HG03139 (cell line): ENCODE measurements at regions not wholly inside any gene's neighbourhood (a gene's known extent, or its start where the extent isn't known, plus 50 kb on each side); places are given as distances from the start of the nearest gene placed in this dataset.

ENCODE experiments used
- ATAC-seq: cut with Tn5 transposase; IDR thresholded peaks from one replicate; pipeline ENCODE4 v1.9.1; 2021; ENCODE audit not compliant: unreplicated experiment

GRCh38 chr6:6704103-6705060 lies 115.9 kb downstream of the LY86 start:
- no peak for ATAC-seq

DNA sequence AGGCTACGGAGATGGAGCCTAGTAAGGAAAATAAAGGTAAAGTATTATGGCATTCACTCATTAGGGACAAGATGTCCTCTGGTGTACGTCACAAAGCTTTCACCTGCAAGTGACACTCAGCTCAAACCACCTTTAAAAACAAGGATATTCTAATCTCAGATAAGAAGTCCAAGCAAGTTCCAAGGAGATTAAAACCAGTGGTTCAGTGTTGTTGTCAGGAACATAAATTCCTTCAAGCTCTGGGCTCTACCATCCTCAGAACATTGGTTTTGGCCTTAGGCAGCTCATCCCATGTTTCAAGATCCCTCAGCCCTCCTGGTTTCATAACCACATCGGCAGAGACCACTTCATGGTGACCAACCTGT lies 116.5 kb downstream of the LY86 start:
- no peak for ATAC-seq

GRCh38 chr6:6705915-6706675 lies 117.6 kb downstream of the LY86 start:
- no peak for ATAC-seq

DNA sequence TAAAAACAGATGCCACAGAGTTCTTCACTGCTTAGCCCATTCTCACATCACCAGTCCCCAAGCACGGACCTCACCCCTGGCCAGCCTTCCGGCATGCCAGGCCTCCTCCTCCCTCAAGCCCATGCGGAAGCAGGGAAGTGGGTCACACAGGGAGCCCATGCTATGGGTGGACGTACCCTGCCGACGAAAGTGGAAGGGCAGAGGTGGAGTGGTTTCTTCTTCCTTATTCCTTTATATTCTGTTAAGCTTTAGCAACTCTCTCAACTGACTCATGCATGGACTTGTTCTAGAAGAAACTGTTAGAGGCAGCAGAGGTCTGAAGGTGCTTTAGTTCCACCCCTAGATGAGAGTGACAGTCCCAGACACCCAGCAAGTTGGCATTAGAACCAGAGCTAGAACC lies 118.6 kb downstream of the LY86 start:
- no peak for ATAC-seq

- ATAC-seq, result no peak
These were observed 120.6 kb downstream of the LY86 start for GRCh38 chr6:6709106-6709505.

DNA sequence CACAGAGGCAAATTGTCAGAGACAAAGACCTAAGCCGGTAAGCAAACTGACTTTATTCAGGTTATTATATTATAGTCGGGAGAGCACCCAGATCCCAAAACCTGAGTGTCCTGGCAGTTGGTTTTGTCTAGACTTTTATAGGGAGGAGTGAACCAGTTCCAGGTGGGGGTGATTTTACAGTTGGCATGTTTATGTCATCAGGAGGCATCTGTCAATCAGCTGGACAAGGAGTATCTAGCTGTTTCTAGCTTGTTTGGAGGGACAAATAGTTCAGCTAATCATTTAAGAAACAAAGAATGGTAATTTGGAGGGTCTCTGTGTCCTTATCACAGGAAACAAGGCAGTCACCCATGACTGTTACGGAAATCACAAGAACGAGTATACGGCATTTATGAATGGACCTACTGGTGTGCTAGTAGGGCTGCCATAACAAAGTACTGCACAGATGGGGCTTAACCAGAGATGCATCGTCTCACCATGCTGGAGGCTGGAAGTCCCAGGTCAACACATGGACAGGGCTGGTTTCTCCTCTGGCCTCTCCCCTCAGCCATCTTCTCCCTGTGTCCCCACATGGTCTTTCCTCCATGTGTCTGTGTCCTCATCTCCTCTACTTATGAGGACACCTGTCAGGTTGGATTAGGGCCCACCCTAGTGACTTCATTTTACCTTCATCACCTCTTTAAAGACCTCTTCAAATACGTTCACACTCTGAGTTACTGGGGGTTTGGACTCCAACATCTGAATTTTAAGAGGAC lies 122.7 kb downstream of the LY86 start:
- no peak for ATAC-seq

GRCh38 chr6:6711832-6712448 lies 123.4 kb downstream of the LY86 start:
- ATAC-seq, result no peak

DNA sequence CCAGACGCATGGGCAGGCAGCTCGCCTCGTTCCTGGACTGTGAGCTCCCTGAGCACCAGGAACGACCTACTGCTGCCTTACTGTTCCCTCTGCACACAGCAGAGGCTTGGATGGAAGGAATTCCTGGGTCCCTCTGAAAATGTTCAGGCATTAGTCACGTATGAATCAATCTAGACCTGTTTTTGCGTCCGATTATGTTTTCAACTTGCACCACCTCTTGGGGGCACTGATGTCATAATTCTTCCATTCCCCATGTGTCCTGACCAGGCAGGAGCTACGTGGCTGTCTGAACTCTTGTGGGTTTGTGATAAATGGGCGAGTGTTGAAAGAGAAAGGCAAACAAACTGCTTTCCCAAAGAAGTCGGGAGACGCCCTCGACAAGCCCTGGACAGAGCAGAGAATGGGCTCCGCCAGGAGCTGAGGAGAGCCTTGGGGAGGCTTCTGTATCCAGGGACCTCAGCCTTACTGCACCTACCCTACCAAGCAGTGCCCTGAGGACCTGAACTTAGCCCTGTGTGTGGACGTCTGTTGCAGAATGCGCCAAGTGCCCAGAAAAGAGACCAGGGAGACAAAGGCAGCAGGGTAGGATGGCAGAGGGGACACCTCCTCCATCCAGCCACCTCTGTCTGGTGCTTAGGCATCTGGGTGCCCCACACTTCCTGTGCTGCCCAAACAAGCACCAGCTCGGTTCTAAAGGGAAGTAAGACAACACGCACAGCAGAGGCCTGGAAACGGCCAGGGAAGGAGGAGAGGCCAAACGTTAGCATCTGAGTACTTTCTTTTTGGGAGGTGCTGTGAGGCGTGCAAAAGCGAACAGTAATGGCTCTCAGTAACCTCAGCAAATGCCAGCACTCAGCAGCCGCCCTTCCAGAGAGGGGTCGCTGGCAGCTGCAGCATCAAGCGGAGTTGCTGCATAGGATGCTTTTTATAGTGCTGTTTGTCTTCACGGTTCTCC lies 124.2 kb downstream of the LY86 start:
- ATAC-seq, result no peak

GRCh38 chr6:6713657-6714056 lies 125.1 kb downstream of the LY86 start:
- no peak for ATAC-seq

GRCh38 chr6:6714118-6714897 lies 125.8 kb downstream of the LY86 start:
- ATAC-seq, result no peak

GRCh38 chr6:6714953-6715352 lies 126.4 kb downstream of the LY86 start:
- ATAC-seq, result no peak

DNA sequence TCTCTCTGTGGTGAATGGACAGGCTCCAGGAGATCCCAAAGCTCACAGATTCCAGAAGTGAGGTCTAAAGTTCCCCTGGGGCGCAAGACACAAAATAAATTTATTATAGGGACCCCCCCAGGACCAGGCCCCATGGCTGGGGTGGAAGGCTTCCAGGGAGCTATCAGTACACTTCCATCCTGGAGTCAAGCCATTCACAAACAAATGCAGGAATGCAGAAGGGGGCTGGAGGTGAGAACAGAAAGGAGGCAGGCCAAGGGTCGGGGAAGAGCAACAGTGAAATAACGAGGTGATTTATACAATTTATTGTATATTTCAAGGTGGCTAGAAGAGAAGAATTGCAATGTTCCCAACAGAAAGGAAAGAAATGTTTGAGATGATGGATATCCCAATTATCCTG lies 126.9 kb downstream of the LY86 start:
- no peak for ATAC-seq

DNA sequence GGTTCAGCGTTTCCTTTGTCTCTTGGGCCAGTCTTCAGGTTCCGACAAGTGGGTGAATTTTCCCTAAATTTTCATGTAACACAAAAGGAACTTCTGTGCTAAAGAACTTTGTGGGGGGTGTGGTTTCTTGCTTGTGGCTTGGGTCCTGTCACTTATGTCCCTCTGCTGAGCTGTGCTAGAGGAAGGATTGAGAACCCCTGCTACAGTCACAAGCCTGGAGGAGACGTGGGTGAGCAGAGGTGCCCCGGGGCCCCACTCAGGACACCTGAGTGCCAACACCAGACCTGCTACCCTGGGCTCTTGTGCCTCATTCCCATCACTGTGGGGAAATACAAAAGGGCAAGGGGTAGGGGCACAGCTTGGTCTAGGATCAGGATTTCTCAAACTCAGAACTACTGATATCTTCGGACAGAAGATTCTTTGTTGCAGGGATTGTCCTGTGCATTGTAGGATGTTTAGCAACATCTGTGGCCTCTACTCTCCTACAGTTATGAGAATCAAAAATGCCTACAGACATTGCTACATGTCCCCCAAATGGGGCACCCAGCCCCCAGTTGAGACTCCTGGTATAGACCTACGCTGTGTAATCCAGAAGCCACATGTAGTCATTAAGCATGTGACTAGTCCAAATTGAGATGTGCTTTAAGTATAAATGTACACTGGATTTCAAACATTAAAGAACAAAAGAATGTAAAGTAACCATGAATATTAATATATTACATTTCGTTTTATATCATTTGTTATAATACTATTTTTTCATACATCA lies 128.7 kb downstream of the LY86 start:
- ATAC-seq, result no peak

- ATAC-seq, result no peak
These were observed 129.4 kb downstream of the LY86 start for GRCh38 chr6:6717953-6718352.

- ATAC-seq, result no peak
These were observed 133.1 kb downstream of the LY86 start for GRCh38 chr6:6721606-6722005.

GRCh38 chr6:6722195-6722594 lies 133.7 kb downstream of the LY86 start:
- ATAC-seq, result no peak

DNA sequence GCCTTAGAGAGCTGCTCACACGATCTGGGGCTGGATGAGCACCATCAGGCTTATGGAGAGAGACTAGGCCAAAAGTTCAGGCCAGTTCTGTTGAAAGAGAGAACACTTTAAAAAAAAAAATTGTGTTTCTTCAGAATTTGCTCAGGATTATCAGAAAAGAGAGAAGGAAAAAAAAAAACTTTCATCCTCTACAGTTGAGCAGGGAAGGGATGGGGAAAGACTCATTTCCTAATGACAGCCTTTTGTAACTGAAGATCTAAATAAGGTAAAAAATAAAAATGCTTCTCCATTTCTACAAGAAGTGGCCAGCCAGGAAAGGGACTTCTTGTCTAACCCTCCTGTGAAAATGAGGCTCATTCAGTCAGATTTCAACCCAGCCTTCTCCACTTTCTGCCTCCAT lies 134.8 kb downstream of the LY86 start:
- no peak for ATAC-seq

- ATAC-seq, result no peak
These were observed 135.5 kb downstream of the LY86 start for GRCh38 chr6:6723921-6724538.
